Keratinocyte (primary cell): ENCODE measurements at regions not wholly inside any gene's neighbourhood (a gene's known extent, or its start where the extent isn't known, plus 50 kb on each side); places are given as distances from the start of the nearest gene placed in this dataset.

Experiments
- DNase-seq: peaks from one replicate; pipeline ENCODE4 v3.0.0-alpha.2; 2011; ENCODE audit warnings: low read depth, missing footprints, low spot score
- FAIRE-seq: peaks from 2 replicates; lab custom pipeline; 2011; peaks lifted over from hg19 to GRCh38; lab: Jason Lieb, UNC
- H2AFZ ChIP-seq: 2 replicates; pipeline ENCODE4 v1.6.0; 2012; ENCODE audit warnings: low read length, control low read depth, inconsistent platforms; ENCODE audit not compliant: control insufficient read depth
- H3K27ac ChIP-seq: 2 replicates; pipeline ENCODE4 v1.5.1; 2011; ENCODE audit warnings: low read length; ENCODE audit not compliant: control insufficient read depth, insufficient read depth
- H3K27me3 ChIP-seq: 3 replicates; pipeline ENCODE4 v1.6.0; 2011; ENCODE audit warnings: low read length; ENCODE audit not compliant: control insufficient read depth, insufficient read depth; ENCODE audit errors: extremely low read depth
- H3K36me3 ChIP-seq, 2 experiments: 2 replicates in 1 of 2; 3 replicates in 1 of 2; pipeline ENCODE4 v1.5.1; 2011; ENCODE audit warnings: low read length in 2 of 2, mild to moderate bottlenecking in 1 of 2; ENCODE audit not compliant: control insufficient read depth in 2 of 2, insufficient read depth in 2 of 2; ENCODE audit errors: extremely low read depth in 1 of 2
- H3K4me1 ChIP-seq: 3 replicates; pipeline ENCODE4 v1.5.1; 2011; ENCODE audit warnings: low read length; ENCODE audit not compliant: control insufficient read depth, insufficient read depth; ENCODE audit errors: extremely low read depth
- H3K4me2 ChIP-seq: 3 replicates; pipeline ENCODE4 v1.6.0; 2011; ENCODE audit warnings: low read depth, low read length; ENCODE audit not compliant: control insufficient read depth, insufficient read depth; ENCODE audit errors: extremely low read depth
- H3K4me3 ChIP-seq, 3 experiments: fragments of 200-600 bp in 1 of 3; sonication (generic) in 1 of 3; 2 replicates in 2 of 3; 3 replicates in 1 of 3; pipeline ENCODE4 v1.5.1; 2011 to 2016; ENCODE audit warnings: low read length in 3 of 3, mild to moderate bottlenecking in 3 of 3, control low read depth in 2 of 3, inconsistent platforms in 1 of 3, low read depth in 1 of 3, mixed read lengths in 1 of 3, mixed run types in 1 of 3, moderate library complexity in 1 of 3; ENCODE audit not compliant: control insufficient read depth in 2 of 3, insufficient read depth in 2 of 3; ENCODE audit errors: extremely low read depth in 1 of 3
- H3K79me2 ChIP-seq: 2 replicates; pipeline ENCODE4 v1.6.0; 2012; ENCODE audit warnings: low read length; ENCODE audit not compliant: control insufficient read depth, insufficient read depth
- H3K9ac ChIP-seq: 3 replicates; pipeline ENCODE4 v1.6.0; 2011; ENCODE audit warnings: low read length; ENCODE audit not compliant: control insufficient read depth, insufficient read depth; ENCODE audit errors: extremely low read depth
- H3K9me1 ChIP-seq: 3 replicates; pipeline ENCODE4 v1.6.0; 2011; ENCODE audit warnings: low read length; ENCODE audit not compliant: control insufficient read depth, insufficient read depth; ENCODE audit errors: extremely low read depth
- H3K9me3 ChIP-seq: 2 replicates; pipeline ENCODE4 v1.5.1; 2012; ENCODE audit warnings: low read depth, low read length; ENCODE audit not compliant: control insufficient read depth
- H4K20me1 ChIP-seq: 3 replicates; pipeline ENCODE4 v1.6.0; 2011; ENCODE audit warnings: low read length; ENCODE audit not compliant: control insufficient read depth, insufficient read depth; ENCODE audit errors: extremely low read depth
- CTCF ChIP-seq, 3 experiments: IDR thresholded peaks in 1 of 3; conservative IDR thresholded peaks in 1 of 3; optimal IDR thresholded peaks in 1 of 3; 2 replicates in 2 of 3; 3 replicates in 1 of 3; pipeline versions ENCODE3 to v1.5.1; 2011; ENCODE audit warnings: low read length in 3 of 3, mild to moderate bottlenecking in 3 of 3, moderate library complexity in 2 of 3, control low read depth in 1 of 3, inconsistent platforms in 1 of 3; ENCODE audit not compliant: insufficient read depth in 2 of 3; ENCODE audit errors: extremely low read depth in 1 of 3
- EZH2 ChIP-seq: IDR thresholded peaks from one replicate; pipeline ENCODE4 v1.6.1; 2012; ENCODE audit warnings: inconsistent platforms, mild to moderate bottlenecking, low read length, moderate library complexity
- dilution Hi-C: fragments of 300-500 bp; cut with MboI; formaldehyde crosslinking; loops from one replicate; pipeline ENCODE4 v1.7.0; 2020; ENCODE audit warnings: low sequenced_read_pairs; ENCODE audit not compliant: extremely low pct_ligation_motif_present

GRCh38 chr4:57652779-57653178 is 542.6 kb upstream of the IGFBP7 start:
- Histone ChIP-seq H3K9me3 (no peaks in the 10 kb centered on the region), H4K20me1 (no peaks in the 10 kb centered on the region), H3K4me2 (no peak overlapping the region), H3K27ac (no peak overlapping the region), H3K9ac (no peak overlapping the region), H3K27me3 (no peaks in the 10 kb centered on the region), H3K4me3 (no peak overlapping the region), H3K4me1 (no peaks in the 10 kb centered on the region), H2AFZ (no peak overlapping the region), H3K9me1 (no peaks in the 10 kb centered on the region), H3K79me2 (no peaks in the 10 kb centered on the region), H3K36me3 (no peaks in the 10 kb centered on the region)
- dilution Hi-C loops: no loop called here
- no peak for TF ChIP-seq CTCF (optimal IDR thresholded peaks at IDR 0.05 in 1 of 3, IDR thresholded peaks at IDR 0.05 in 1 of 3, conservative IDR thresholded peaks at IDR 0.05 in 1 of 3; ENCODE audit: extremely low read depth in 1 of 3, insufficient read depth in 2 of 3, low read length in 3 of 3)
- FAIRE-seq (no peak), DNase-seq (no peak)

- FAIRE-seq: no peak
- no peaks in the 10 kb centered on the region for H3K9me3 ChIP-seq
- H3K27me3 ChIP-seq: no peaks in the 10 kb centered on the region
- no peak overlapping the region for H2AFZ ChIP-seq
- H4K20me1 ChIP-seq: no peaks in the 10 kb centered on the region
- dilution Hi-C loops: no loop called here
- no peaks in the 10 kb centered on the region for H3K4me1 ChIP-seq
- no peaks in the 10 kb centered on the region for H3K36me3 ChIP-seq
- H3K4me3 ChIP-seq: no peak overlapping the region
- no peak for DNase-seq
- no peaks in the 10 kb centered on the region for H3K9me1 ChIP-seq
- no peak overlapping the region for H3K4me2 ChIP-seq
- no peaks in the 10 kb centered on the region for H3K79me2 ChIP-seq
- no peak overlapping the region for H3K9ac ChIP-seq
- H3K27ac ChIP-seq: no peak overlapping the region
- no peak for TF ChIP-seq CTCF (optimal IDR thresholded peaks at IDR 0.05 in 1 of 3, IDR thresholded peaks at IDR 0.05 in 1 of 3, conservative IDR thresholded peaks at IDR 0.05 in 1 of 3; ENCODE audit: extremely low read depth in 1 of 3, insufficient read depth in 2 of 3, low read length in 3 of 3)
- TF ChIP-seq EZH2: no peak
These were observed 530.4 kb upstream of the IGFBP7 start for GRCh38 chr4:57640391-57641100.
